Keratinocyte (primary cell): ENCODE measurements at regions not wholly inside any gene's neighbourhood (a gene's known extent, or its start where the extent isn't known, plus 50 kb on each side); places are given as distances from the start of the nearest gene placed in this dataset.

Source experiments
- DNase-seq: peaks from one replicate; pipeline ENCODE4 v3.0.0-alpha.2; 2011; ENCODE audit warnings: low read depth, missing footprints, low spot score
- FAIRE-seq: peaks from 2 replicates; lab custom pipeline; 2011; peaks lifted over from hg19 to GRCh38; lab: Jason Lieb, UNC
- H2AFZ ChIP-seq: 2 replicates; pipeline ENCODE4 v1.6.0; 2012; ENCODE audit warnings: low read length, control low read depth, inconsistent platforms; ENCODE audit not compliant: control insufficient read depth
- H3K27ac ChIP-seq: 2 replicates; pipeline ENCODE4 v1.5.1; 2011; ENCODE audit warnings: low read length; ENCODE audit not compliant: control insufficient read depth, insufficient read depth
- H3K27me3 ChIP-seq: 3 replicates; pipeline ENCODE4 v1.6.0; 2011; ENCODE audit warnings: low read length; ENCODE audit not compliant: control insufficient read depth, insufficient read depth; ENCODE audit errors: extremely low read depth
- H3K36me3 ChIP-seq, 2 experiments: 2 replicates in 1 of 2; 3 replicates in 1 of 2; pipeline ENCODE4 v1.5.1; 2011; ENCODE audit warnings: low read length in 2 of 2, mild to moderate bottlenecking in 1 of 2; ENCODE audit not compliant: control insufficient read depth in 2 of 2, insufficient read depth in 2 of 2; ENCODE audit errors: extremely low read depth in 1 of 2
- H3K4me1 ChIP-seq: 3 replicates; pipeline ENCODE4 v1.5.1; 2011; ENCODE audit warnings: low read length; ENCODE audit not compliant: control insufficient read depth, insufficient read depth; ENCODE audit errors: extremely low read depth
- H3K4me2 ChIP-seq: 3 replicates; pipeline ENCODE4 v1.6.0; 2011; ENCODE audit warnings: low read depth, low read length; ENCODE audit not compliant: control insufficient read depth, insufficient read depth; ENCODE audit errors: extremely low read depth
- H3K4me3 ChIP-seq, 3 experiments: fragments of 200-600 bp in 1 of 3; sonication (generic) in 1 of 3; 2 replicates in 2 of 3; 3 replicates in 1 of 3; pipeline ENCODE4 v1.5.1; 2011 to 2016; ENCODE audit warnings: low read length in 3 of 3, mild to moderate bottlenecking in 3 of 3, control low read depth in 2 of 3, inconsistent platforms in 1 of 3, low read depth in 1 of 3, mixed read lengths in 1 of 3, mixed run types in 1 of 3, moderate library complexity in 1 of 3; ENCODE audit not compliant: control insufficient read depth in 2 of 3, insufficient read depth in 2 of 3; ENCODE audit errors: extremely low read depth in 1 of 3
- H3K79me2 ChIP-seq: 2 replicates; pipeline ENCODE4 v1.6.0; 2012; ENCODE audit warnings: low read length; ENCODE audit not compliant: control insufficient read depth, insufficient read depth
- H3K9ac ChIP-seq: 3 replicates; pipeline ENCODE4 v1.6.0; 2011; ENCODE audit warnings: low read length; ENCODE audit not compliant: control insufficient read depth, insufficient read depth; ENCODE audit errors: extremely low read depth
- H3K9me1 ChIP-seq: 3 replicates; pipeline ENCODE4 v1.6.0; 2011; ENCODE audit warnings: low read length; ENCODE audit not compliant: control insufficient read depth, insufficient read depth; ENCODE audit errors: extremely low read depth
- H3K9me3 ChIP-seq: 2 replicates; pipeline ENCODE4 v1.5.1; 2012; ENCODE audit warnings: low read depth, low read length; ENCODE audit not compliant: control insufficient read depth
- H4K20me1 ChIP-seq: 3 replicates; pipeline ENCODE4 v1.6.0; 2011; ENCODE audit warnings: low read length; ENCODE audit not compliant: control insufficient read depth, insufficient read depth; ENCODE audit errors: extremely low read depth
- CTCF ChIP-seq, 3 experiments: IDR thresholded peaks in 1 of 3; conservative IDR thresholded peaks in 1 of 3; optimal IDR thresholded peaks in 1 of 3; 2 replicates in 2 of 3; 3 replicates in 1 of 3; pipeline versions ENCODE3 to v1.5.1; 2011; ENCODE audit warnings: low read length in 3 of 3, mild to moderate bottlenecking in 3 of 3, moderate library complexity in 2 of 3, control low read depth in 1 of 3, inconsistent platforms in 1 of 3; ENCODE audit not compliant: insufficient read depth in 2 of 3; ENCODE audit errors: extremely low read depth in 1 of 3
- EZH2 ChIP-seq: IDR thresholded peaks from one replicate; pipeline ENCODE4 v1.6.1; 2012; ENCODE audit warnings: inconsistent platforms, mild to moderate bottlenecking, low read length, moderate library complexity
- dilution Hi-C: fragments of 300-500 bp; cut with MboI; formaldehyde crosslinking; loops from one replicate; pipeline ENCODE4 v1.7.0; 2020; ENCODE audit warnings: low sequenced_read_pairs; ENCODE audit not compliant: extremely low pct_ligation_motif_present

GRCh38 chr3:1015826-1016225 is 77.0 kb upstream of the CNTN6 start:
- no peaks in the 10 kb centered on the region for H3K9me1 ChIP-seq
- TF ChIP-seq CTCF (optimal IDR thresholded peaks at IDR 0.05 in 1 of 3, IDR thresholded peaks at IDR 0.05 in 1 of 3, conservative IDR thresholded peaks at IDR 0.05 in 1 of 3; ENCODE audit: extremely low read depth in 1 of 3, insufficient read depth in 2 of 3, low read length in 3 of 3) (no peak), EZH2 (no peak)

GRCh38 chr3:1017870-1018269 is 75.0 kb upstream of the CNTN6 start:
- Histone ChIP-seq H3K9ac (no peak overlapping the region), H3K27ac (no peak overlapping the region), H3K4me2 (no peak overlapping the region), H3K9me1 (no peaks in the 10 kb centered on the region), H3K4me1 (no peaks in the 10 kb centered on the region), H3K9me3 (no peaks in the 10 kb centered on the region), H3K79me2 (no peaks in the 10 kb centered on the region), H3K4me3 (no peak overlapping the region), H4K20me1 (no peaks in the 10 kb centered on the region), H3K36me3 (no peaks in the 10 kb centered on the region), H2AFZ (no peak overlapping the region), H3K27me3 (no peaks in the 10 kb centered on the region)
- FAIRE-seq (no peak), DNase-seq (no peak)
- dilution Hi-C loops, result no loop called here
- TF ChIP-seq EZH2 (no peak), CTCF (optimal IDR thresholded peaks at IDR 0.05 in 1 of 3, IDR thresholded peaks at IDR 0.05 in 1 of 3, conservative IDR thresholded peaks at IDR 0.05 in 1 of 3; ENCODE audit: extremely low read depth in 1 of 3, insufficient read depth in 2 of 3, low read length in 3 of 3) (no peak)

More at GRCh38 chr3:1015826-1016225, 77.0 kb upstream of the CNTN6 start:
- dilution Hi-C loops, result no loop called here
- no peaks in the 10 kb centered on the region for H3K79me2 ChIP-seq
- DNase-seq, result no peak
- H3K4me3 ChIP-seq, result no peak overlapping the region
- no peaks in the 10 kb centered on the region for H3K36me3 ChIP-seq
- no peaks in the 10 kb centered on the region for H3K27me3 ChIP-seq
- FAIRE-seq, result no peak
- H3K4me1 ChIP-seq, result no peaks in the 10 kb centered on the region
- no peak overlapping the region for H3K4me2 ChIP-seq
- no peaks in the 10 kb centered on the region for H4K20me1 ChIP-seq
- H3K9ac ChIP-seq, result no peak overlapping the region
- no peak overlapping the region for H2AFZ ChIP-seq
- H3K9me3 ChIP-seq, result no peaks in the 10 kb centered on the region
- no peak overlapping the region for H3K27ac ChIP-seq
